ENCODE measurements at regions not wholly inside any gene's neighbourhood (a gene's known extent, or its start where the extent isn't known, plus 50 kb on each side); places are given as distances from the start of the nearest gene placed in this dataset.

DNA sequence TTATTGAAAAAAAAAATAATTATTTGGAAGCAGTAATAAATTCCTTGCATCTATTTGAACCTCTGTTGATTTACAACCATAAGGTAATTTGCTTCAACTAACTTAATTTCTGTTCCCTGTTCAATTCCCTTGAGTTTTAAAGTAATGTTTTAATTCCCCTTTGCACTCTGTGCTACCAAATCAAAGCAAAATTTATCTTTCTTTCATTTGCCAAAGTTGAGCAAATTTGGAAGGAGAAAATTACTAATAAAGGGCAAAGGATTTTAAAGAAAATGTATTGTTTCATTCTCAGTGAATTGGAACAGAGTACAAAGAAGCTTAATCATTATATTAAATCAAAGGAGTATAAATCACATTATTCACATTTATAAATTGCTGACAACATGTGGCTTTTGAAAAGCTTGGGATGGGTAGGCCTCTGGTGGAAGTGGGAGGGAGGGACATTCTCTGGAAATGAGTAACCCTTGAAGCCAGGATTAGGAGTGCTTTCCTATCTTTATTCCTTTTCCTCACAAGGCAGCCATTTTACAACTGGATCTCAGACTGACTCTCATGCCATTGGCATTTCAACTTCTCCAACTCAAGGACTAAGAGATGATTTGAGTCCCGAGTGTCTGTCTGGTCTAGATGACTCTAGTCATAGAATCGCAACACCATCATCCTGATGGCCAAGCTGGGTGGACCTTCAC lies 331.6 kb upstream of the DUSP10 start:
- no peaks in the 10 kb centered on the region for H3K36me3 ChIP-seq (ENCODE audit: control insufficient read depth, insufficient read depth, low read length)
- no peaks in the 10 kb centered on the region for H3K79me2 ChIP-seq
- H3K4me3 ChIP-seq (ENCODE audit: low read depth, low read length) = no peak overlapping the region
- no peaks in the 10 kb centered on the region for H3K9me3 ChIP-seq (ENCODE audit: control insufficient read depth, low read length)
- H3K27me3 ChIP-seq (ENCODE audit: control insufficient read depth, insufficient read depth, low read length) = no peaks in the 10 kb centered on the region
- no peak overlapping the region for H3K4me2 ChIP-seq (ENCODE audit: low read length)
- TF ChIP-seq, protein P1, sequence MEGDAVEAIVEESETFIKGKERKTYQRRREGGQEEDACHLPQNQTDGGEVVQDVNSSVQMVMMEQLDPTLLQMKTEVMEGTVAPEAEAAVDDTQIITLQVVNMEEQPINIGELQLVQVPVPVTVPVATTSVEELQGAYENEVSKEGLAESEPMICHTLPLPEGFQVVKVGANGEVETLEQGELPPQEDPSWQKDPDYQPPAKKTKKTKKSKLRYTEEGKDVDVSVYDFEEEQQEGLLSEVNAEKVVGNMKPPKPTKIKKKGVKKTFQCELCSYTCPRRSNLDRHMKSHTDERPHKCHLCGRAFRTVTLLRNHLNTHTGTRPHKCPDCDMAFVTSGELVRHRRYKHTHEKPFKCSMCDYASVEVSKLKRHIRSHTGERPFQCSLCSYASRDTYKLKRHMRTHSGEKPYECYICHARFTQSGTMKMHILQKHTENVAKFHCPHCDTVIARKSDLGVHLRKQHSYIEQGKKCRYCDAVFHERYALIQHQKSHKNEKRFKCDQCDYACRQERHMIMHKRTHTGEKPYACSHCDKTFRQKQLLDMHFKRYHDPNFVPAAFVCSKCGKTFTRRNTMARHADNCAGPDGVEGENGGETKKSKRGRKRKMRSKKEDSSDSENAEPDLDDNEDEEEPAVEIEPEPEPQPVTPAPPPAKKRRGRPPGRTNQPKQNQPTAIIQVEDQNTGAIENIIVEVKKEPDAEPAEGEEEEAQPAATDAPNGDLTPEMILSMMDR (IDR thresholded peaks at IDR 0.05) = no peak
- H3K27ac ChIP-seq = no peak overlapping the region
- no peak overlapping the region for H3K9ac ChIP-seq
- no peak overlapping the region for H2AFZ ChIP-seq
- H3K4me1 ChIP-seq = no peaks in the 10 kb centered on the region

DNA sequence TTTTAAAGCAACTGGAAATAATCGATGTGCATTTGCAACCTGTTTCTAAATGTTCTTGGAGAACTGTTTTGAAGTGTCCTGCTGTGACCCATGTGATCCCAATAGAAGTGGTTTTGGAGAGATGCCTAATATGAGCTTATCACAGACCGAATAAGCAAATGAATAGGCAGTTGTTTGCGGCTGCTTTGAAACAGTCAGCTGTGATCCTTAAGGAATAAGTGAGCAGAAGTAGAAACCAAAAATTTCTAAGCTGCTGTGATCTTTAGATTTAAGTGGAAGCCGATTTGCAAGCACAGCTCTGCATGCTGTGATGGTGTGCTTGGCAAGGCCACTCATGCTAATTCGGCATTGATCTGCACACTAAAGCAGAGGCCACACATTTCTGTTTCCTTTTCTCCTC lies 329.5 kb upstream of the DUSP10 start:
- no peaks in the 10 kb centered on the region for H3K4me1 ChIP-seq
- H3K79me2 ChIP-seq = no peaks in the 10 kb centered on the region
- H3K36me3 ChIP-seq (ENCODE audit: control insufficient read depth, insufficient read depth, low read length) = no peaks in the 10 kb centered on the region
- no peak overlapping the region for H3K4me3 ChIP-seq (ENCODE audit: low read depth, low read length)
- TF ChIP-seq, protein P1 (IDR thresholded peaks at IDR 0.05) = no peak
- H3K9me3 ChIP-seq (ENCODE audit: control insufficient read depth, low read length) = no peaks in the 10 kb centered on the region
- H3K4me2 ChIP-seq (ENCODE audit: low read length) = no peak overlapping the region
- no peak overlapping the region for H2AFZ ChIP-seq
- no peak overlapping the region for H3K27ac ChIP-seq
- no peaks in the 10 kb centered on the region for H3K27me3 ChIP-seq (ENCODE audit: control insufficient read depth, insufficient read depth, low read length)
- H3K9ac ChIP-seq = no peak overlapping the region

DNA sequence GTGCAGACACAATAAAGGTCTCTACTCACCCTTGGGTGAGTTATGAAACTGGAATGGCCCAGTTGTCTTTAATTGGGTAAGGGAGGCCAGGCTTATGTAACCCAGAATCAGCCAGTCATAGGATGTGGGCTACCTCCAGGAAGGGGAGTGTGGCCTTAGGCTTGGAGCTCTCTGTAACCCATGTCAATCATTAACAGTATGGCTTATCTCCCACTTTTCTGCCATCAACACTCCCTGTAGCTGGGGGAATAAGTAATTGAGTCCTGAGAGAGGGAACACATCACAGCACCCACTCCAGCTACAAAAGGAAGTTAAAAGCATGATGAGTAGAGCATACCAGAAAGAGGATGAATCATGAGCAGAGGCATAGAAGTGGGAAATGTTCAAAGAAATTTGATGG lies 327.0 kb upstream of the DUSP10 start:
- Histone ChIP-seq H2AFZ (no peak overlapping the region), H3K9me3 (ENCODE audit: control insufficient read depth, low read length) (no peaks in the 10 kb centered on the region), H3K27me3 (ENCODE audit: control insufficient read depth, insufficient read depth, low read length) (no peaks in the 10 kb centered on the region), H3K4me2 (ENCODE audit: low read length) (no peak overlapping the region), H3K4me3 (ENCODE audit: low read depth, low read length) (no peak overlapping the region), H3K4me1 (no peaks in the 10 kb centered on the region), H3K27ac (no peak overlapping the region), H3K79me2 (no peaks in the 10 kb centered on the region), H3K9ac (no peak overlapping the region), H3K36me3 (ENCODE audit: control insufficient read depth, insufficient read depth, low read length) (no peaks in the 10 kb centered on the region)
- TF ChIP-seq, protein P1 (IDR thresholded peaks at IDR 0.05) = no peak

DNA sequence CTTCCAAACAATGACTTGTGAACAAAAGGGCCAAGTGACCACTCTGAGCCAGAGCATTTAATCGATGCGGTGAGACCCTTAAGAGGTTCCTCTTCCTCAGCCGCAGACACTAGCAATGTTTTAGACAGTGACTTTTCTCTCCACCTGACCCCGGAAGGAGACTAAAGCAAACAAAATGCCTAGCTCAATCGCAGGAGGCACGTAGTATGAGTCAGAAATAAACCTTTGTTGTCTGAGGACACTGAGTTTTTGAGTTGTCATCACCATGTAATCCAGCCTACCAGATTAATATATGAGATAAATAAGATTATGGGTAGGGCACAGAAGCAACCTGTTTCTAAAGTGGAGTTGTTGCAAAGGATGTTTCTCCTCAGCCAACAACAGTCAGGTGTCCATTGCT lies 326.2 kb upstream of the DUSP10 start:
- TF ChIP-seq, protein P1 (IDR thresholded peaks at IDR 0.05) = no peak
- Histone ChIP-seq H3K4me1 (no peaks in the 10 kb centered on the region), H3K36me3 (ENCODE audit: control insufficient read depth, insufficient read depth, low read length) (no peaks in the 10 kb centered on the region), H3K9ac (no peak overlapping the region), H3K27ac (no peak overlapping the region), H3K4me3 (ENCODE audit: low read depth, low read length) (no peak overlapping the region), H3K79me2 (no peaks in the 10 kb centered on the region), H3K27me3 (ENCODE audit: control insufficient read depth, insufficient read depth, low read length) (no peaks in the 10 kb centered on the region), H2AFZ (no peak overlapping the region), H3K4me2 (ENCODE audit: low read length) (no peak overlapping the region), H3K9me3 (ENCODE audit: control insufficient read depth, low read length) (no peaks in the 10 kb centered on the region)

DNA sequence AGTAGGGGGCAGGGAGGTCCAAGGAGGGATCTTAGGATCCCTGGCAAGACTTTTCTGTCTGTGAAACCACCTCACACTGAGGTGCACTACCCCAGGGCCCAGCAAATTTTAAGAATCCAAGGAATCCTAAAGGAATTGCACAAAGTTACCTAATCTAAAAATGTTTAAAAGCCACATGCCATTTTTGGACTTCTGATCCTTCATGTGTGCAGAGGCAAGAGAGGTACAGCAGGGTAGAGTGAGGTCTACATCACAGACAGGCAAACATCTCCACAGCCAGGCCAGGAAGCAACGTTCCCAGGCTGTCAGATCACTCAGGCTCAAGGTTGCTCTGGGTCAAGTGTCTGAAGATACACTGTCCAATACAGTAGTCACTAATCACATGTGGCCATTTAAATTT lies 324.6 kb upstream of the DUSP10 start:
- Histone ChIP-seq H3K79me2 (no peaks in the 10 kb centered on the region), H3K4me2 (ENCODE audit: low read length) (no peak overlapping the region), H3K27ac (no peak overlapping the region), H3K4me1 (no peaks in the 10 kb centered on the region), H3K4me3 (ENCODE audit: low read depth, low read length) (no peak overlapping the region), H3K27me3 (ENCODE audit: control insufficient read depth, insufficient read depth, low read length) (no peaks in the 10 kb centered on the region), H3K36me3 (ENCODE audit: control insufficient read depth, insufficient read depth, low read length) (no peaks in the 10 kb centered on the region), H2AFZ (no peak overlapping the region), H3K9me3 (ENCODE audit: control insufficient read depth, low read length) (no peaks in the 10 kb centered on the region), H3K9ac (no peak overlapping the region)
- TF ChIP-seq, protein P1 (IDR thresholded peaks at IDR 0.05) = no peak
